Stimulated activated naive B cell treated with anti-CD40 and anti-IgM and Interleukin-4, amounts not matched to agents 10 μg/mL and 1 μg/mL and 100 μg/mL, for 72 hours (primary cell): ENCODE measurements at regions not wholly inside any gene's neighbourhood (a gene's known extent, or its start where the extent isn't known, plus 50 kb on each side); places are given as distances from the start of the nearest gene placed in this dataset.
"Not testable (repeated sequence)": the region's sequence is repeated elsewhere in the genome, so short reads cannot be mapped to it uniquely, and the experiment has no call there.

Experiments used
- ATAC-seq, 2 donors: fragments of 150-1000 bp; cut with Tn5 transposase; replicated peaks; 2 replicates each; pipeline ENCODE4 v1.10.0; 2021; ENCODE audit warnings: moderate library complexity in 1 of 2
- DNase-seq: peaks from one replicate; pipeline ENCODE4 v3.0.0; 2021
- H3K27ac Mint-ChIP-seq: one replicate; pipeline ENCODE4 v1.8.0; 2022; ENCODE audit warnings: mild to moderate bottlenecking, mixed read lengths
- H3K27me3 Mint-ChIP-seq, 2 donors: one replicate each; pipeline ENCODE4 v1.8.0; 2022; ENCODE audit warnings: mixed read lengths in 2 of 2
- H3K36me3 Mint-ChIP-seq, 2 donors: one replicate each; pipeline ENCODE4 v1.8.0; 2022; ENCODE audit warnings: mixed read lengths in 2 of 2, mild to moderate bottlenecking in 1 of 2
- H3K4me1 Mint-ChIP-seq, 2 donors: one replicate each; pipeline ENCODE4 v1.8.0; 2022; ENCODE audit warnings: mixed read lengths in 2 of 2, mild to moderate bottlenecking in 1 of 2
- H3K4me3 Mint-ChIP-seq, 2 donors: one replicate each; pipeline ENCODE4 v1.8.0; 2022; ENCODE audit warnings: mild to moderate bottlenecking in 2 of 2, mixed read lengths in 2 of 2, moderate library complexity in 1 of 2
- H3K9me3 Mint-ChIP-seq, 2 donors: one replicate each; pipeline ENCODE4 v1.8.0; 2022; ENCODE audit warnings: mixed read lengths in 2 of 2, mild to moderate bottlenecking in 1 of 2

- H3K4me1 Mint-ChIP-seq, result peaks cover 12 to 29% of the 10 kb centered on the region in 2 donors
- ATAC-seq, result peak; percentile 59 to 67
- H3K27ac Mint-ChIP-seq, result peak overlapping the region; percentile 93
- peak; percentile 48 for DNase-seq
- H3K4me3 Mint-ChIP-seq, result no peak overlapping the region
- H3K36me3 Mint-ChIP-seq, result peaks cover 0 to 1% of the 10 kb centered on the region in 2 donors
- H3K27me3 Mint-ChIP-seq, result peaks cover 0 to 23% of the 10 kb centered on the region in 2 donors
- H3K9me3 Mint-ChIP-seq, result peaks cover 2 to 6% of the 10 kb centered on the region in 2 donors
Observed at GRCh38 chrX:13487731-13488505, 81.5 kb upstream of the EGFL6 start.

- Mint-ChIP-seq H3K4me3 (no peak overlapping the region), H3K9me3 (peaks cover 2 to 6% of the 10 kb centered on the region in 2 donors), H3K36me3 (peaks cover 0 to 1% of the 10 kb centered on the region in 2 donors), H3K4me1 (peaks cover 12 to 29% of the 10 kb centered on the region in 2 donors), H3K27ac (no peak overlapping the region), H3K27me3 (peaks cover 0 to 33% of the 10 kb centered on the region in 2 donors)
- no peak for ATAC-seq
- DNase-seq, result no peak
Observed at GRCh38 chrX:13485167-13485566, 84.2 kb upstream of the EGFL6 start.

- peak overlapping the region; percentile 1 for H3K27ac Mint-ChIP-seq
- H3K9me3 Mint-ChIP-seq, result peaks cover 2 to 6% of the 10 kb centered on the region in 2 donors
- no peak overlapping the region for H3K4me3 Mint-ChIP-seq
- H3K27me3 Mint-ChIP-seq, result peaks cover 0 to 39% of the 10 kb centered on the region in 2 donors
- no peak for DNase-seq
- H3K4me1 Mint-ChIP-seq, result peaks cover 12 to 23% of the 10 kb centered on the region in 2 donors
- H3K36me3 Mint-ChIP-seq, result peaks cover 0 to 1% of the 10 kb centered on the region in 2 donors
- ATAC-seq, result no peak
Observed at GRCh38 chrX:13483773-13484172, 85.6 kb upstream of the EGFL6 start.

- Mint-ChIP-seq H3K27me3 (peaks cover 0 to 42% of the 10 kb centered on the region in 2 donors), H3K27ac (no peak overlapping the region)
Observed at GRCh38 chrX:13482746-13483541, 86.5 kb upstream of the EGFL6 start.

GRCh38 chrX:13480780-13481179 lies 88.6 kb upstream of the EGFL6 start:
- H3K36me3 Mint-ChIP-seq, H3K9me3 Mint-ChIP-seq, H3K4me3 Mint-ChIP-seq, DNase-seq, H3K27ac Mint-ChIP-seq, ATAC-seq, H3K4me1 Mint-ChIP-seq: not testable (repeated sequence)
- H3K27me3 Mint-ChIP-seq, result peaks cover 0 to 42% of the 10 kb centered on the region in 2 donors

More at GRCh38 chrX:13482746-13483541, 86.5 kb upstream of the EGFL6 start:
- peaks cover 0 to 1% of the 10 kb centered on the region in 2 donors for H3K36me3 Mint-ChIP-seq
- ATAC-seq, result no peak
- no peak for DNase-seq
- H3K9me3 Mint-ChIP-seq, result peaks cover 2 to 6% of the 10 kb centered on the region in 2 donors
- no peak overlapping the region for H3K4me3 Mint-ChIP-seq
- H3K4me1 Mint-ChIP-seq, result peaks cover 10 to 16% of the 10 kb centered on the region in 2 donors

- DNase-seq (no peak), ATAC-seq (no peak)
- Mint-ChIP-seq H3K36me3 (no peaks in the 10 kb centered on the region), H3K9me3 (no peaks in the 10 kb centered on the region), H3K27ac (no peak overlapping the region), H3K4me3 (no peak overlapping the region), H3K27me3 (peaks cover 0 to 35% of the 10 kb centered on the region in 2 donors), H3K4me1 (peaks cover 0 to 3% of the 10 kb centered on the region in 2 donors)
Observed at GRCh38 chrX:13479452-13479813, 90.0 kb upstream of the EGFL6 start.

- Mint-ChIP-seq H3K36me3 (no peaks in the 10 kb centered on the region), H3K9me3 (no peaks in the 10 kb centered on the region), H3K4me3 (no peak overlapping the region), H3K4me1 (peaks cover 2 to 6% of the 10 kb centered on the region in 2 donors), H3K27ac (no peak overlapping the region), H3K27me3 (peaks cover 0 to 31% of the 10 kb centered on the region in 2 donors)
- DNase-seq, result no peak
- ATAC-seq, result no peak
Observed at GRCh38 chrX:13478740-13479451, 90.5 kb upstream of the EGFL6 start.

- H3K4me1 Mint-ChIP-seq, result peaks cover 9 to 25% of the 10 kb centered on the region in 2 donors
- H3K27me3 Mint-ChIP-seq, result peaks cover 0 to 26% of the 10 kb centered on the region in 2 donors
- ATAC-seq (no peak), DNase-seq (no peak)
- peak overlapping the region; percentile 75 for H3K27ac Mint-ChIP-seq
- no peaks in the 10 kb centered on the region for H3K9me3 Mint-ChIP-seq
- no peak overlapping the region for H3K4me3 Mint-ChIP-seq
- H3K36me3 Mint-ChIP-seq, result no peaks in the 10 kb centered on the region
Observed at GRCh38 chrX:13476384-13476783, 93.0 kb upstream of the EGFL6 start.

GRCh38 chrX:13474164-13474516 lies 95.3 kb upstream of the EGFL6 start:
- H3K4me1 Mint-ChIP-seq, result peaks cover 15 to 38% of the 10 kb centered on the region in 2 donors
- peak overlapping the region; percentile 79 to 80 for H3K4me3 Mint-ChIP-seq
- no peaks in the 10 kb centered on the region for H3K36me3 Mint-ChIP-seq
- H3K9me3 Mint-ChIP-seq, result no peaks in the 10 kb centered on the region
- peak overlapping the region; percentile 96 for H3K27ac Mint-ChIP-seq
- DNase-seq, result no peak
- peaks cover 0 to 16% of the 10 kb centered on the region in 2 donors for H3K27me3 Mint-ChIP-seq
- ATAC-seq, result peak; percentile 55 to 59

GRCh38 chrX:13473442-13474163 lies 95.8 kb upstream of the EGFL6 start:
- ATAC-seq (peak; percentile 92 to 96), DNase-seq (peak; percentile 34)
- H3K27ac Mint-ChIP-seq, result peak overlapping the region; percentile 96
- no peaks in the 10 kb centered on the region for H3K9me3 Mint-ChIP-seq
- H3K27me3 Mint-ChIP-seq, result peaks cover 0 to 13% of the 10 kb centered on the region in 2 donors
- peaks cover 15 to 38% of the 10 kb centered on the region in 2 donors for H3K4me1 Mint-ChIP-seq
- peak overlapping the region; percentile 79 to 80 for H3K4me3 Mint-ChIP-seq
- no peaks in the 10 kb centered on the region for H3K36me3 Mint-ChIP-seq

- H3K27ac Mint-ChIP-seq, result peak overlapping the region; percentile 96
Observed at GRCh38 chrX:13472975-13473374, 96.4 kb upstream of the EGFL6 start.

GRCh38 chrX:13471269-13471668 lies 98.1 kb upstream of the EGFL6 start:
- Mint-ChIP-seq H3K27me3 (peaks cover 0 to 8% of the 10 kb centered on the region in 2 donors), H3K9me3 (no peaks in the 10 kb centered on the region), H3K36me3 (peaks cover 0 to under 1% of the 10 kb centered on the region in 2 donors), H3K4me1 (peaks cover 15 to 40% of the 10 kb centered on the region in 2 donors), H3K27ac (peak overlapping the region; percentile 20), H3K4me3 (no peak overlapping the region)
- no peak for DNase-seq
- ATAC-seq, result no peak

More at GRCh38 chrX:13472975-13473374, 96.4 kb upstream of the EGFL6 start:
- Mint-ChIP-seq H3K4me1 (peaks cover 15 to 38% of the 10 kb centered on the region in 2 donors), H3K9me3 (no peaks in the 10 kb centered on the region), H3K27me3 (peaks cover 0 to 8% of the 10 kb centered on the region in 2 donors), H3K36me3 (no peaks in the 10 kb centered on the region), H3K4me3 (peak overlapping the region; percentile 11 to 80)
- ATAC-seq (peak in 1 of 2 donors; percentile 6), DNase-seq (no peak)

- H3K4me1 Mint-ChIP-seq, result peaks cover 17 to 43% of the 10 kb centered on the region in 2 donors
Observed at GRCh38 chrX:13470685-13470977, 98.8 kb upstream of the EGFL6 start.

More at GRCh38 chrX:13470685-13470977, 98.8 kb upstream of the EGFL6 start:
- DNase-seq (no peak), ATAC-seq (no peak)
- Mint-ChIP-seq H3K27me3 (peaks cover 0 to 8% of the 10 kb centered on the region in 2 donors), H3K36me3 (peaks cover 0 to 3% of the 10 kb centered on the region in 2 donors), H3K4me3 (no peak overlapping the region), H3K9me3 (no peaks in the 10 kb centered on the region), H3K27ac (no peak overlapping the region)
